Body of pancreas (tissue), 4 donors: ENCODE measurements at regions not wholly inside any gene's neighbourhood (a gene's known extent, or its start where the extent isn't known, plus 50 kb on each side); places are given as distances from the start of the nearest gene placed in this dataset.

ENCODE experiments used
- POLR2A ChIP-seq, 3 donors: fragments of 450-650 bp; IDR thresholded peaks; one replicate each; pipeline ENCODE4 v1.6.1; 2016; ENCODE audit warnings: antibody characterized with exemption in 3 of 3, mild to moderate bottlenecking in 2 of 3
- TF ChIP-seq, protein P1 (sequence below), 7 experiments: fragments of 450-650 bp in 4 of 7; fragments of 200-600 bp in 3 of 7; sonication (generic) in 3 of 7; IDR thresholded peaks; one replicate each; pipeline ENCODE4 v1.5.1; 2016 to 2019; ENCODE audit warnings: antibody characterized with exemption in 7 of 7

DNA sequence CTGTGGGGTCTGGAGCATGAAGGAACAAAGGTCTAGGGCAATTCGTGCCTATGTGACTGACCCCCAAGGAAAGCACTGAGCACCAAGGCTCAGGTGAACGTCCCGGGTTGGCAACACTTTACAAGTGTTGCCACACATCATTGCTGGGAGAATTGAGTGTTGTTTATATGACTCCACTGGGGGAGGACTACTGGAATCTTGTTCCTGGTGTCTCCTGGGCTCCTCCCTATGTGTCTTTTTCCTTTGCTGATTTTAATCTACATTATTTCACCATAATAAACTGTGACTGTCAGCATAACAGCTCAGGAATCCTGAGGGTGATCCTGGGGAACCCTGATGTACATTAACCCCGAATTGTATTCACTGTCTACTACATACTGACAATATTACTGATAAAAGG is 207.7 kb upstream of the BMP2 start:
- TF ChIP-seq, protein P1, sequence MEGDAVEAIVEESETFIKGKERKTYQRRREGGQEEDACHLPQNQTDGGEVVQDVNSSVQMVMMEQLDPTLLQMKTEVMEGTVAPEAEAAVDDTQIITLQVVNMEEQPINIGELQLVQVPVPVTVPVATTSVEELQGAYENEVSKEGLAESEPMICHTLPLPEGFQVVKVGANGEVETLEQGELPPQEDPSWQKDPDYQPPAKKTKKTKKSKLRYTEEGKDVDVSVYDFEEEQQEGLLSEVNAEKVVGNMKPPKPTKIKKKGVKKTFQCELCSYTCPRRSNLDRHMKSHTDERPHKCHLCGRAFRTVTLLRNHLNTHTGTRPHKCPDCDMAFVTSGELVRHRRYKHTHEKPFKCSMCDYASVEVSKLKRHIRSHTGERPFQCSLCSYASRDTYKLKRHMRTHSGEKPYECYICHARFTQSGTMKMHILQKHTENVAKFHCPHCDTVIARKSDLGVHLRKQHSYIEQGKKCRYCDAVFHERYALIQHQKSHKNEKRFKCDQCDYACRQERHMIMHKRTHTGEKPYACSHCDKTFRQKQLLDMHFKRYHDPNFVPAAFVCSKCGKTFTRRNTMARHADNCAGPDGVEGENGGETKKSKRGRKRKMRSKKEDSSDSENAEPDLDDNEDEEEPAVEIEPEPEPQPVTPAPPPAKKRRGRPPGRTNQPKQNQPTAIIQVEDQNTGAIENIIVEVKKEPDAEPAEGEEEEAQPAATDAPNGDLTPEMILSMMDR (IDR thresholded peaks at IDR 0.05): no peak
- no peak for TF ChIP-seq POLR2A (IDR thresholded peaks at IDR 0.05)
